Aorta (tissue), 5 donors: ENCODE measurements at regions not wholly inside any gene's neighbourhood (a gene's known extent, or its start where the extent isn't known, plus 50 kb on each side); places are given as distances from the start of the nearest gene placed in this dataset.
"Not testable (repeated sequence)": the region's sequence is repeated elsewhere in the genome, so short reads cannot be mapped to it uniquely, and the experiment has no call there.

ENCODE experiments used
- ATAC-seq: fragments of 200-7000 bp; cut with Tn5 transposase; one replicate; pipeline ENCODE4 v1.9.1; 2022; ENCODE audit warnings: moderate library complexity; ENCODE audit not compliant: low FRiP score
- DNase-seq, 2 donors: peaks; one replicate each; pipeline ENCODE4 v3.0.0-alpha.2; 2020
- H3K27ac ChIP-seq, 2 donors: one replicate each; pipeline ENCODE4 v1.5.1; 2013; ENCODE audit warnings: low read length in 2 of 2, mild to moderate bottlenecking in 2 of 2, moderate library complexity in 2 of 2, control low read depth in 1 of 2, inconsistent platforms in 1 of 2, low read depth in 1 of 2
- H3K27me3 ChIP-seq, 2 donors: one replicate each; pipeline ENCODE4 v1.6.1; 2013; ENCODE audit warnings: control low read depth in 1 of 2, low read length in 1 of 2, mild to moderate bottlenecking in 1 of 2, moderate library complexity in 1 of 2; ENCODE audit not compliant: insufficient read depth in 2 of 2, control insufficient read depth in 1 of 2
- H3K36me3 ChIP-seq, 2 donors: one replicate each; pipeline ENCODE4 v1.6.1; 2013; ENCODE audit warnings: control low read depth in 1 of 2, low read length in 1 of 2, mild to moderate bottlenecking in 1 of 2; ENCODE audit not compliant: insufficient read depth in 2 of 2, control insufficient read depth in 1 of 2
- H3K4me1 ChIP-seq, 2 donors: one replicate each; pipeline ENCODE4 v1.6.1; 2013; ENCODE audit warnings: low read length in 2 of 2, control low read depth in 1 of 2, mild to moderate bottlenecking in 1 of 2, moderate library complexity in 1 of 2; ENCODE audit not compliant: insufficient read depth in 2 of 2, control insufficient read depth in 1 of 2
- H3K4me3 ChIP-seq, 2 donors: one replicate each; pipeline ENCODE4 v1.5.1; 2013; ENCODE audit warnings: low read length in 2 of 2, control low read depth in 1 of 2, mild to moderate bottlenecking in 1 of 2
- H3K9me3 ChIP-seq: one replicate; pipeline ENCODE4 v1.6.1; 2013; ENCODE audit warnings: mild to moderate bottlenecking, low read length; ENCODE audit not compliant: control insufficient read depth
- WGBS, 2 donors: extraction: QIAGEN DNeasy Blood & Tissue Kit; methylation state at CpG; one replicate each; pipeline ENCODE4 v1.1.7; 2013; 5-methylcytosine and 5-hydroxymethylcytosine counted together
- intact Hi-C, 2 donors: fragments of 100-400 bp; cut with DNase I; formaldehyde crosslinking; loops; one replicate each; pipeline versions ENCODE4 v1.14.2 to v1.15.0; 2022
- donor health status: healthy with polysubstance abuse.
- donor health status: Bipolar disorder and iron deficiency.
- donor health status: DM: no; HTN: no; CAD: no.
- donor health status: DM: no; HTN: no; CAD: no.
- donor health status: DM: yes; HTN: yes; CAD: no.

DNA sequence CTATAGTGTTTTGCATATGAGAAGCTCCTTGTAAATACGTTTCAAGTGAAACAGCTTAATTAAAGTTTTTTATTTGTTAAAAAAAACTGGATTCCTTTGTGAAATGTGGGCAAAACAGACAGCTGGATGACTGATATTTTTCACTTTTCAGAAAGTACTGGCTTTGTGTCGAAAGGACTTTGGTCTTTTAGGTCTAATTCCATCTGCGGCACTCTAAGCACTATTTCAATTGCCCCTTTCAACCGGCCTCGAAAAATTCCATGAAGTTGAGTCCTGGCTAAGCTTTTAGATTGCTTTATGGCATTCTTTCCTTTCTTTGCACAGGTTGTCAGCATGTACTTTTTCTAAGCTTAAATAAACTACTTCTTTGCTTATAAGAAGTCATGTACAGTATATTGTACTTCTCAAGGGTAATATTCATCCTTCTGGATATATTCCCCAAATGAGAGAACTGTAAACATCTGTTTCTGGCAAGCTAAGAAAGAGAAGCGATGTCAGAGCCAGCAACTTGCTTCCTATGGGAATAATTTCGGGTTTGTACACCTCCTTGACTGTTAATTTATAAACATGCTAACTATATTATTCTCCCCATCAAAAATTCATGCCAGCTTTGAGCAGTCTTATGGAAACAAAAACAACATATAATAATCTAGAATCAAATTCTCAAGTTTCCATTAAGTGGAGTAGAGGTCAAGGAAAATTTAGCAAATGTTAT is 611.3 kb downstream of the ETNK1 start:
- Histone ChIP-seq H3K4me1 (peaks cover 0 to 2% of the 10 kb centered on the region in 2 donors), H3K27ac (no peak overlapping the region), H3K4me3 (no peak overlapping the region), H3K27me3 (no peaks in the 10 kb centered on the region), H3K9me3 (no peaks in the 10 kb centered on the region), H3K36me3 (no peaks in the 10 kb centered on the region)
- no peak for ATAC-seq
- WGBS, 2 donors = 42 to 43% methylated on average over 7 of the region's 7 CpGs
- intact Hi-C loops = no loop called here
- DNase-seq = no peak

DNA sequence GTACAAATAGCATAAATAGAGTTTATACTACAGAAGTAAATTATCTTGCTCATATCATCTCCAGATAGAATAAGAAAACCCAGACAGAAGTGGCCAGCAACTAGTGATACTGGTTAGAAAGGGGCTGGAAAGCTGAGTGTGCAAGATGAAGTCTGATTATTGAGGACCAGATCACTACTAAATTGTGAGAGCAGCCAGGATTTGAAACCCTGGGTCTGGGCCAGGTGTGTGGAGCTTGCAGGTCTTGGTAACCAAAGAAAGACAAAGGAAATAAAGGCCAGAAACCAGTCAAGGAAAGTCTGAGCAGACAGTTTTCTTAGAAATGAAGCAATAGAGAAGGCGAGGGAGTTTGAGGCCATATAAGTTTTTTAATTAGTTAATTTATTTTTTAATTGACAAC is 611.8 kb downstream of the ETNK1 start:
- Histone ChIP-seq H3K4me3 (no peak overlapping the region), H3K4me1 (peaks cover 0 to 2% of the 10 kb centered on the region in 2 donors), H3K27ac (no peak overlapping the region), H3K27me3 (no peaks in the 10 kb centered on the region), H3K9me3 (no peaks in the 10 kb centered on the region), H3K36me3 (no peaks in the 10 kb centered on the region)
- no peak for DNase-seq
- intact Hi-C loops = no loop called here
- 97 to 100% methylated on average over 1 of the region's 1 CpG for WGBS, 2 donors
- no peak for ATAC-seq

DNA sequence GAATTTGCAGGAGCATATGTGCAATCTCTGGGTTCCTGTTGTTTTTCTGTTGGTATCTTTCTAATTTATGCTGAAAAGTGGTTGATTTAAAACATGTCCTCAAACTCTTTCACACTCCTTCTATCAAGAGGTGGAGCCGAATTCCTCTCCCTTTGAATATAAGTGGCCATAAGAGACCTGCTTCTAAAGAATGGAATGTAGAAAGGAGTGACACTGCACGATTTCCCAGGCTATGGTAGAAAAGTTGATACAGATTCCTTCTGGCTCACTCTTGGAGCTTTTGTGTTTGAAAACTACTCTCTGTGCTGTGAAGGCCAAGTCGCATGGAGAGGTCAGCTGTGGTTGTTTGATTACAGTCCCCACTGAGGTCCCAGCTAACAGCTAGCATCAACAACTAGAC is 613.2 kb downstream of the ETNK1 start:
- no peak for DNase-seq
- Histone ChIP-seq H3K27ac (no peak overlapping the region), H3K4me1 (peaks cover 0 to 2% of the 10 kb centered on the region in 2 donors), H3K9me3 (no peaks in the 10 kb centered on the region), H3K27me3 (no peaks in the 10 kb centered on the region), H3K36me3 (no peaks in the 10 kb centered on the region), H3K4me3 (no peak overlapping the region)
- intact Hi-C loops = no loop called here
- ATAC-seq = no peak
- 67 to 72% methylated on average over 3 of the region's 3 CpGs for WGBS, 2 donors

DNA sequence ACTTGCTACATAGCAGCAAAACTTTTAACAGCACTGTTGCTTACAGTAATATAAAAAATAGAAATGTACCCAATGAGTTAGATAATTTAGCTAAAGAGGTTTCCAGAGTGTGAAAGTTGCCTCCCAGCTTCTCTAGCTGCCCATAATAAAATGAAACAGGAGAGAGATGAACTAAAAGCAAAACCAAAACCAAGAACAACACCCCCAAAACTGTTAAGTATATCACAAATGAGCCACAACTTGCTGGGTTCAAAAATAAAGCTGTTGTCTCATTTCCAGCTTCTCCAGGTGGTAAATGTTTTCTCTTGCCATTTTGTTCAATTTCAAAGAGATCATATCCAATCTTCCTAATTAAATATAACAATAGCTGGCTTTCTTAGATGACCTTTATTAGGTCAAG is 614.0 kb downstream of the ETNK1 start:
- no peaks in the 10 kb centered on the region for H3K9me3 ChIP-seq
- no peaks in the 10 kb centered on the region for H3K27me3 ChIP-seq
- ATAC-seq (no peak), DNase-seq (no peak)
- no peak overlapping the region for H3K27ac ChIP-seq
- no peaks in the 10 kb centered on the region for H3K36me3 ChIP-seq
- peaks cover 0 to 2% of the 10 kb centered on the region in 2 donors for H3K4me1 ChIP-seq
- no peak overlapping the region for H3K4me3 ChIP-seq
- intact Hi-C loops = no loop called here

DNA sequence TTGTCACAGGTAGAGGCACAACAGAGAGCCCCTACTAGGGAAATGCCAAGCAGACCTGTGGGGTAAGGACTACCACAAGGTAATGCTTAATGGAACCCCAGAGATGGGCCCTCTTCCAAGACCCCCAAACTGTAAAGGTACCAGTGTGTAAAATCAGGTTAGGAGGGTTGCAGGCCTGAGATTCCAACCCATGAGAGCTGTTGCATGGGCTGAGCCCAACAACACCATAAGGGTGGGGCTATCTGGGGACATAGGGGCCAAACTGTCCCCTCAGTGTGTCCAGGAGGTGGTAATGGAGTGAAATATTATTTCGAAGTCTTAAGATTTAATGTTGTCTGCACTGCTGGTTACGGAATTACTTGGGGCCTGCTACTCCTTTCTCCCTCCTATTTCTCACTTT is 620.2 kb downstream of the ETNK1 start:
- Histone ChIP-seq H3K9me3 (no peaks in the 10 kb centered on the region), H3K27me3 (no peaks in the 10 kb centered on the region), H3K4me1 (no peaks in the 10 kb centered on the region), H3K4me3 (no peak overlapping the region), H3K36me3 (no peaks in the 10 kb centered on the region), H3K27ac (no peak overlapping the region)
- WGBS, 2 donors = 95 to 97% methylated on average over 2 of the region's 2 CpGs
- DNase-seq = no peak
- intact Hi-C loops = no loop called here
- ATAC-seq = no peak

DNA sequence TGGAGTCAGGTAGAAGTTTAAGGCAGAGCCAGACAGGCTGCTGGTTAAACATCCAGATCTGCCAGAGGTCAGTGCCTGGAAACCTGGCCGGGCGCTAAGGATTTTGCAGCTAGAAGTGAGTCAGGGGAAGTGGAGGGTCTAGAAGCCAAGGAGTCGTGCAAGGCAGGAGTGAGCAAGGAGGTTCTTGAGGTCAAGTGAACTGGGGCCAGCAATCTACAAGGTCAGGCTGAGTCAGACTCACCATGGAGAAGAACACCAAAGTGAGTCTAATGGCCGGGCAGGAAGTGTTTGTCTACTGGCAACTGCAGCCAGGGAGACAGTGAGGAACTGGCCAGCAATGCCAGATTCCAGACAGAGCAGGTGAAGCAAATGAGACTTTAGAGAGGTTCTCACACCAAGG is 628.2 kb downstream of the ETNK1 start:
- Histone ChIP-seq H3K27ac (no peak overlapping the region), H3K36me3 (no peaks in the 10 kb centered on the region), H3K9me3 (no peaks in the 10 kb centered on the region), H3K4me1 (no peaks in the 10 kb centered on the region), H3K27me3 (no peaks in the 10 kb centered on the region), H3K4me3 (no peak overlapping the region)
- DNase-seq (peak; percentile 60 to 74), ATAC-seq (no peak)
- intact Hi-C loops = no loop called here
- WGBS, 2 donors = 50 to 67% methylated on average over 4 of the region's 4 CpGs

DNA sequence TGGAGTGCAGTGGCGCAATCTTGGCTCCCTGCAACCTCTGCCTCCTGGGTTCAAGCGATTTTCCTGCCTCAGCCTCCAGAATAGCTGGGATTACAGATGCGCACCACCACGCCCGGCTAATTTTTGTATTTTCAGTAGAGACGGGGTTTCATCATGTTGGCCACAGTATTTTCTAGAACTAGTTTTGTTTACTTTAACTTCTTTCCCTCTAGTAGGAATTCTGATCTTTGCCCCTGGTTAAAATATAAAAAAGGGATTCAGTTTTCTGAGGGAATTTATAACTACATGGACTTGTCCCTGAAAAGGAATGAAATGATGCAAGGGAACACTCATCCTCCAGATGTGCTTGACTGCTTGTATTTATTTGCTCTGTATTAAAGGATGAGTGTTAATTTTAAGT is 628.9 kb downstream of the ETNK1 start:
- H3K27ac ChIP-seq, H3K4me1 ChIP-seq, H3K4me3 ChIP-seq, intact Hi-C loops, H3K27me3 ChIP-seq, ATAC-seq, H3K36me3 ChIP-seq, DNase-seq, H3K9me3 ChIP-seq: not testable (repeated sequence)
- 91 to 95% methylated on average over 6 of the region's 6 CpGs for WGBS, 2 donors

DNA sequence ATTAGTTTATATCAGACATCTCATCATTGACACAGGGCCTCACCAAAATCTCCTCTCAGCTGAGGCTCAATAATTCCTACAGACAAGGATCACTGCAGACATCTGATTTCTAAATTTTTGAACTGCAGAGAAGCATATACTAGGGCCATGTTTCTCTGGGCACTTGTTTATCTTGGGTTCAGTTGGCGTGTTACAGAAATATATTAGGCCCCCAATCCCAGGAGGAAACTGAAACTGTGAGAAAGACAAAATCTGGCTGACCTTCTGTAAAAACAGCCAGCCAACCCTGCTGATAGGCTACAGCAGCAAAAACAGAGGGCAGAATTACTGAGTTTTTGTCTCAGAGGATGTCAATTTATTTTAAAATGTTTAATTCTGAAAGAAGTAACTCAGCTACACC is 634.6 kb downstream of the ETNK1 start:
- H3K4me1 ChIP-seq = no peaks in the 10 kb centered on the region
- no peaks in the 10 kb centered on the region for H3K36me3 ChIP-seq
- DNase-seq (no peak), ATAC-seq (peak; percentile 59)
- no peaks in the 10 kb centered on the region for H3K27me3 ChIP-seq
- intact Hi-C loops = no loop called here
- H3K27ac ChIP-seq = no peak overlapping the region
- no peak overlapping the region for H3K4me3 ChIP-seq
- no peaks in the 10 kb centered on the region for H3K9me3 ChIP-seq
- 0 to 9% methylated on average over 1 of the region's 1 CpG for WGBS, 2 donors

DNA sequence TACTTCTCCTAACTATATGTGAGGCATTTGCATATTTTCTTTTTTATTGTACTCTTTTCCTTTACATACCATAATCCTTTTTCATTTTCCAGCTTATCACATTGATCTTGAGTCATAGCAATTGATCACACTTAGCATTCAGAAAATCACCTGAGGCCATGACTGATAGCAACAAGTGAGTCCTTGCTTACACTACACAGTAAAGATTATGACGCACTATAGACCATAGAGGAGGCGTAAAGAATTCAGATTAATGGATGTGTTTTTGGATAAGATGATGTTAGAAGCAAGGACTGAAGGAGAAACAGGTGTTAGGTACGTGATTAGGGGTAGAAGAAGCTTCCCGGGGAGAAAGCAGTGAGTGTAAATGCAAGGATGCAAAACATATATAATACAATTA is 637.7 kb downstream of the ETNK1 start:
- no peaks in the 10 kb centered on the region for H3K9me3 ChIP-seq
- intact Hi-C loops = no loop called here

More for the DNA sequence above, 637.7 kb downstream of the ETNK1 start:
- DNase-seq (no peak), ATAC-seq (no peak)
- H3K36me3 ChIP-seq = no peaks in the 10 kb centered on the region
- H3K4me1 ChIP-seq = no peaks in the 10 kb centered on the region
- H3K4me3 ChIP-seq = no peak overlapping the region
- H3K27ac ChIP-seq = no peak overlapping the region
- H3K27me3 ChIP-seq = no peaks in the 10 kb centered on the region
- WGBS, 2 donors = 98% methylated on average over 4 of the region's 4 CpGs
